ENCODE measurements at regions not wholly inside any gene's neighbourhood (a gene's known extent, or its start where the extent isn't known, plus 50 kb on each side); places are given as distances from the start of the nearest gene placed in this dataset.

GRCh38 chr13:31653730-31654129 lies 85.6 kb upstream of the RXFP2 start:
- ChIA-PET CTCF (no interaction called here), POLR2A (no interaction called here)
- dilution Hi-C loops (cut with MboI; ENCODE audit: extremely low pct_ligation_motif_present, low sequenced_read_pairs): no loop called here
- no TSS peak for BruUV-seq (replicated peaks)
- no peak overlapping the region for H3K9ac ChIP-seq (replicated peaks; ENCODE audit: extremely low read depth, insufficient read depth, low read length)
- H3K79me2 ChIP-seq (ENCODE audit: control insufficient read depth, insufficient read depth, low read length): no peaks in the 10 kb centered on the region
- H3K27ac ChIP-seq (ENCODE audit: insufficient read depth, low read depth, low read length): no peak overlapping the region
- peak; percentile 50 for FAIRE-seq
- no peaks in the 10 kb centered on the region for H4K20me1 ChIP-seq (replicated peaks; ENCODE audit: control insufficient read depth, extremely low read depth, insufficient read depth, low read length)
- intact Hi-C loops (cut with micrococcal nuclease): no loop called here
- no peak overlapping the region for H3K4me3 ChIP-seq (replicated peaks in 1 of 3; ENCODE audit: insufficient read depth in 1 of 3, low read depth in 1 of 3, low read length in 3 of 3)
- H3K36me3 ChIP-seq (ENCODE audit: control insufficient read depth in 2 of 2, extremely low read depth in 1 of 2, insufficient read depth in 2 of 2, low read length in 2 of 2): no peaks in the 10 kb centered on the region
- DNase-seq (ENCODE audit: low read depth, low spot score): peak; percentile 62
- no peak for TF ChIP-seq FOS (IDR thresholded peaks at IDR 0.05; ENCODE audit: borderline replicate concordance, insufficient read depth, low read length)
- no peak for TF ChIP-seq EZH2 (IDR thresholded peaks at IDR 0.05; ENCODE audit: borderline replicate concordance, low read depth, low read length, severe bottlenecking)
- TF ChIP-seq, protein P1, sequence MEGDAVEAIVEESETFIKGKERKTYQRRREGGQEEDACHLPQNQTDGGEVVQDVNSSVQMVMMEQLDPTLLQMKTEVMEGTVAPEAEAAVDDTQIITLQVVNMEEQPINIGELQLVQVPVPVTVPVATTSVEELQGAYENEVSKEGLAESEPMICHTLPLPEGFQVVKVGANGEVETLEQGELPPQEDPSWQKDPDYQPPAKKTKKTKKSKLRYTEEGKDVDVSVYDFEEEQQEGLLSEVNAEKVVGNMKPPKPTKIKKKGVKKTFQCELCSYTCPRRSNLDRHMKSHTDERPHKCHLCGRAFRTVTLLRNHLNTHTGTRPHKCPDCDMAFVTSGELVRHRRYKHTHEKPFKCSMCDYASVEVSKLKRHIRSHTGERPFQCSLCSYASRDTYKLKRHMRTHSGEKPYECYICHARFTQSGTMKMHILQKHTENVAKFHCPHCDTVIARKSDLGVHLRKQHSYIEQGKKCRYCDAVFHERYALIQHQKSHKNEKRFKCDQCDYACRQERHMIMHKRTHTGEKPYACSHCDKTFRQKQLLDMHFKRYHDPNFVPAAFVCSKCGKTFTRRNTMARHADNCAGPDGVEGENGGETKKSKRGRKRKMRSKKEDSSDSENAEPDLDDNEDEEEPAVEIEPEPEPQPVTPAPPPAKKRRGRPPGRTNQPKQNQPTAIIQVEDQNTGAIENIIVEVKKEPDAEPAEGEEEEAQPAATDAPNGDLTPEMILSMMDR (IDR thresholded peaks at IDR 0.05; ENCODE audit: extremely low read depth in 1 of 2, insufficient read depth in 1 of 2, low read depth in 1 of 2, low read length in 2 of 2): no peak
- no peak for TF ChIP-seq POLR2A (IDR thresholded peaks at IDR 0.05; ENCODE audit: low read depth, low read length)
- TF ChIP-seq JUN (IDR thresholded peaks at IDR 0.05; ENCODE audit: borderline replicate concordance, insufficient read depth, insufficient read length, low read depth): no peak
- no peak for TF ChIP-seq MYC (IDR thresholded peaks at IDR 0.05; ENCODE audit: low read depth, low read length)
- TF ChIP-seq, protein P2, sequence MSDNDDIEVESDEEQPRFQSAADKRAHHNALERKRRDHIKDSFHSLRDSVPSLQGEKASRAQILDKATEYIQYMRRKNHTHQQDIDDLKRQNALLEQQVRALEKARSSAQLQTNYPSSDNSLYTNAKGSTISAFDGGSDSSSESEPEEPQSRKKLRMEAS (IDR thresholded peaks at IDR 0.05; ENCODE audit: insufficient read depth, insufficient read length): no peak
- TF ChIP-seq GATA2 (IDR thresholded peaks at IDR 0.05; ENCODE audit: insufficient read depth, insufficient read length, low read depth, low read length): no peak
- no peak for TF ChIP-seq POLR2AphosphoS5 (IDR thresholded peaks at IDR 0.05; ENCODE audit: insufficient read depth, low read depth, low read length)
- H3K9me3 ChIP-seq (replicated peaks; ENCODE audit: control insufficient read depth, insufficient read depth, low read length): no peaks in the 10 kb centered on the region
- H3K9me1 ChIP-seq (replicated peaks; ENCODE audit: control insufficient read depth, extremely low read depth, insufficient read depth, low read length): no peaks in the 10 kb centered on the region
- H3K4me2 ChIP-seq (ENCODE audit: insufficient read depth, low read length): no peak overlapping the region
- peak overlapping the region; percentile 38 for H2AFZ ChIP-seq (ENCODE audit: low read depth, low read length)
- no peaks in the 10 kb centered on the region for H3K27me3 ChIP-seq (ENCODE audit: control insufficient read depth in 2 of 2, insufficient read depth in 2 of 2, low read length in 2 of 2)
- no peaks in the 10 kb centered on the region for H3K4me1 ChIP-seq (ENCODE audit: control insufficient read depth, extremely low read depth, insufficient read depth, low read length)

Data from endothelial cell of umbilical vein (primary cell).